ENCODE measurements at regions not wholly inside any gene's neighbourhood (a gene's known extent, or its start where the extent isn't known, plus 50 kb on each side); places are given as distances from the start of the nearest gene placed in this dataset.

GRCh38 chr7:50915621-50916020 is 132.9 kb upstream of the GRB10 start:
- TF ChIP-seq EZH2 (IDR thresholded peaks at IDR 0.05; ENCODE audit: borderline replicate concordance, low read depth, low read length, severe bottlenecking) (no peak), CTCF (IDR thresholded peaks at IDR 0.05; ENCODE audit: borderline replicate concordance, extremely low read depth, low read length, poor library complexity, severe bottlenecking) (no peak)
